Right ventricle myocardium superior (tissue), 1 donor: ENCODE measurements at regions not wholly inside any gene's neighbourhood (a gene's known extent, or its start where the extent isn't known, plus 50 kb on each side); places are given as distances from the start of the nearest gene placed in this dataset.

Experiments used
- ATAC-seq: fragments of 200-7000 bp; cut with Tn5 transposase; one replicate; pipeline ENCODE4 v1.9.1; 2020; ENCODE audit warnings: mild to moderate bottlenecking; ENCODE audit not compliant: poor library complexity
- DNase-seq: peaks from one replicate; pipeline ENCODE4 v3.0.0-alpha.2; 2020
- intact Hi-C: fragments of 100-400 bp; cut with DNase I; formaldehyde crosslinking; loops from one replicate; pipeline ENCODE4 v1.11.2; 2022
- donor health status: DM: no; HTN: yes; CAD: no; lungs with severe emphysema.

DNA sequence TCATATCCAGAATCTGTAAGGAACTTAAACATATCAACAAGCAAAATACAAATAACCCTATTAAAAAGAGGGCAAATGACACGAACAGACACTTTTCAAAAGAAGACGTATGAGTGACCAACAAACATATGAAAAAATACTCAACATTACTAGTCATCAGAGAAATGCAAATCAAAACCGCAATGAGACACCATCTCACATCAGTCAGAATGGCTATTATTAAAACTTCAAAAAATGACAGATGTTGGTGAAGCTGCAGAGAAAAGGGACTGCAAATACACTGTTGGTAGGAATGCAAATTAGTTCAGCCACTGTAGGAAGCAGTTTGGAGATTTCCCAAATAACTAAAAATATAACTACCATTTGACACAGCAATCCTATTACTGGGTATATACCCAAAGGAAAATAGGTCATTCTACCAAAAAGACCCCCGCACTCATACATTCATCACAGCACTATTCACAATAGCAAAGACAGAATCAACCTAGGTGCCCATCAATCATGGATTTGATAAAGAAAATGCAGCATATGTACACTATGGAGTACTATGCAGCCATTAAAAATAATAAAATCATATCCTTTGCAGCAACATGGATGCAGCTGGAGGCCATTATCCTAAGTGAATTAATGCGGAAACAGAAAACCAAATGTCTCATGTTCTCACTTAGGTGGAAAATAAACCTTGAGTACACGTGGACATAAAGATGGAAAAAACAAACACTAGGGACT is 230.1 kb upstream of the RAB4A start:
- ATAC-seq (no peak), DNase-seq (no peak)
- intact Hi-C loops = no loop called here

- no peak for DNase-seq
- intact Hi-C loops = no loop called here
- ATAC-seq = no peak
Observed at GRCh38 chr1:229041946-229042345, 229.0 kb upstream of the RAB4A start.

DNA sequence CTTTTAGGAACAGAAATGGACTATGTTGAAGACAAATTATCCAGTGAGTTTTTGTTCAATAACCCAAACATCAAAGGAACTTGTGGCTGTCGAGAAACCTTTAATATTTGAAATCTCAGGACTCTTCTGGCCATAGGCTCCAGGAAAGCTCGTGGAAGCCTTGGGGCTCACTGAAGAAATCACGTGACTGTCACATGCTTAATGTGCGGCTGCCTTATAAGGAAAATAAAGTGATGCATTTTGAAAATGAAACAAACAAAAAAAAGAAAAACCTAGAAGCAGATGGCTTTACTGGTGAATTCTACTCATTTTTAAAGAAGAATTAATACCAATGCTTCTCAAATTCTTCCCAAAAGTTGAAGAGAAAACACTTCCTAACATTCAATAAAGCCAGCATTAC is 228.4 kb upstream of the RAB4A start:
- intact Hi-C loops = no loop called here
- no peak for ATAC-seq

GRCh38 chr1:229043115-229043514 is 227.8 kb upstream of the RAB4A start:
- DNase-seq (no peak), ATAC-seq (peak; percentile 41)
- intact Hi-C loops = no loop called here

More for the DNA sequence above, 228.4 kb upstream of the RAB4A start:
- DNase-seq = no peak

- intact Hi-C loops = no loop called here
- ATAC-seq (peak; percentile 64), DNase-seq (no peak)
Observed at GRCh38 chr1:229046251-229046853, 224.6 kb upstream of the RAB4A start.

DNA sequence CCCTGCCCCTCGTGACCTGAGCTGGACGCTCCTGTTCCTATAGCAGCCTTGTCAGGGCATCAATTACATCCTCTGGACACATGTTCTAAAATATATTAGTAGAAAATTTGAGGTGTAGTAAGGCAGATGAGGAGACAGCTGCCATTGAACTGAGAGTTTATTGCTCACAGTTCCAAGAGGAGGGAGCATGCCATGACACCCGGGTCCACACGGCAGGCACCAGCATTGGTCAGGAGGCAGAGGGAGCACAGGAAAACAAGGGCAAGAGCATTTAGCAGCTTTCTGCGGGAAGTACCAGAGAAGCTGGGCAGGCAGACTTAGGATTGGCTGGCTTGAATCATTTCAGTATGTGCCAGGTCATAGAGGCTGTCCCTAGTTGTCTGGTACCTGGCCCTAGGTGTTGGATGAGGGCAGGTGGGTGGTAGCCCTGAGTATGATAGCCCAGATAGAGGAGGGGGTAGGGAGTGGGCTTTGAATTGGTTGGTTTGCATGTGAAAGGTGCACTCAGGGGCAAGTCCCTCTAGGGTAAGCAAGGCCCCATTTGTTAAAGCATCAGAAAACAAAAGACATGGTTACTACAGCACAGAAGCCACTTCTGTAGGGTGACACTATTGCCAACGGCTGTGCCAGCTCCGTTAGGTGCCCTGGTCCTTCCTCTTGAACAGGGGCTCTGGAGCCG is 223.6 kb upstream of the RAB4A start:
- DNase-seq (no peak), ATAC-seq (no peak)
- intact Hi-C loops = no loop called here

DNA sequence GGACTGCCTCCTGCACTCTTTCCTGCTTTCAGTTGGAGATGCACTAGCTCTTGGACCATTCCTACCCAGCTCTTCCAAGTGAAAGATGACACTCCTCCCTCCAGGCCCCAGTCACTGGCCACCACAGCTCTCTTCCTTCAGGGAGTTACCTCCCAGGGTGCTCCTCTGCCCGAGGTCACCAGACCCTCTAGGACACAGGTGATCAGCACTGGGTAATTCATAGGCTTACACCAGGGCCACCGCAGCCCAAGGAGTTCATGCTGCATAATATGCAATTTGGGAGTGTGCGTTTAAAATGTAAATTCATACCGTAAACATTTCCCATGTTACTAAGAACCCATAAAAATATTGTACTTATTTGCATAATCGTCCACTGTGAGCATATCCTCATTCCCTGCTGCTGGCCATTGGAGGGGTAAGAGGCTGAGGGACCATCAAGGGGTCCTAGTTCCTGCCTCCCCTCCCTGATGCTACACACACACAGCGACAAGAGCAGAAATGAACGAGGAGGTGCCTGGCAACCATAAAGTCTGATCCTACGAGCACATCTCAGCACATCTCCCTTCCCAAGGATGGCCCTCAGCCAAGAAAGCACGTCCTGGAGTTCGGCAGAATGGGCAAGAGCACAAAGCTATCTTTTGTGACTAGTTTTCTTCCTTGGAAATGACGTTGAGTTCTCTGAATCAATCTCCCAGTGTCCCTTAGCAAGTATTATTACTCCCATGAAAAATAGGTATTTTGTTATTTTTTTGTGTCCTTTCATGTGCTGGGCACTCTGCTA is 222.9 kb upstream of the RAB4A start:
- no peak for DNase-seq
- no peak for ATAC-seq
- intact Hi-C loops = no loop called here

GRCh38 chr1:229048896-229049295 is 222.0 kb upstream of the RAB4A start:
- DNase-seq (no peak), ATAC-seq (no peak)
- intact Hi-C loops = no loop called here

- DNase-seq = no peak
- intact Hi-C loops = no loop called here
- ATAC-seq = no peak
Observed at GRCh38 chr1:229056046-229056445, 214.9 kb upstream of the RAB4A start.

- intact Hi-C loops = no loop called here
- no peak for ATAC-seq
- no peak for DNase-seq
Observed at GRCh38 chr1:229058111-229058561, 212.8 kb upstream of the RAB4A start.

DNA sequence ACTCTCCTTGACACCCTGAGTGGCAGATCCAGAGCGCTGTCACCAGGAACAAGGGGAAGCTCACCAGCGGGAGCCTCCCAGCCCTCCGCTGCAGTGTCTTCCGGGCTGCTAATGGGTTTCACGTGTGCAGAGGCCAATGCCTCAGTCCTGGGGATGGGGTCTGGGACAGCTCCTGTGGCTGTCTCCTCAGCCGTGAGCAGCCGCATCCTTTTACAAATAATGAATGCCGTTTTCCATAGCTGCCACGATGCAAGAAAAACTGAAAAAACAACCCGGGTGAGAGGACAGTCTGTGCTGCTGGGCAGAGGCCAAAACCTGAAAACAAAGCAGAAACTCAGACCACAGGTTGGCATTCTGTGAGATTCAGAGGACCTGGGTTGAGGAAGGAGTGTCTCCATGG is 212.2 kb upstream of the RAB4A start:
- DNase-seq (no peak), ATAC-seq (no peak)
- intact Hi-C loops = no loop called here

DNA sequence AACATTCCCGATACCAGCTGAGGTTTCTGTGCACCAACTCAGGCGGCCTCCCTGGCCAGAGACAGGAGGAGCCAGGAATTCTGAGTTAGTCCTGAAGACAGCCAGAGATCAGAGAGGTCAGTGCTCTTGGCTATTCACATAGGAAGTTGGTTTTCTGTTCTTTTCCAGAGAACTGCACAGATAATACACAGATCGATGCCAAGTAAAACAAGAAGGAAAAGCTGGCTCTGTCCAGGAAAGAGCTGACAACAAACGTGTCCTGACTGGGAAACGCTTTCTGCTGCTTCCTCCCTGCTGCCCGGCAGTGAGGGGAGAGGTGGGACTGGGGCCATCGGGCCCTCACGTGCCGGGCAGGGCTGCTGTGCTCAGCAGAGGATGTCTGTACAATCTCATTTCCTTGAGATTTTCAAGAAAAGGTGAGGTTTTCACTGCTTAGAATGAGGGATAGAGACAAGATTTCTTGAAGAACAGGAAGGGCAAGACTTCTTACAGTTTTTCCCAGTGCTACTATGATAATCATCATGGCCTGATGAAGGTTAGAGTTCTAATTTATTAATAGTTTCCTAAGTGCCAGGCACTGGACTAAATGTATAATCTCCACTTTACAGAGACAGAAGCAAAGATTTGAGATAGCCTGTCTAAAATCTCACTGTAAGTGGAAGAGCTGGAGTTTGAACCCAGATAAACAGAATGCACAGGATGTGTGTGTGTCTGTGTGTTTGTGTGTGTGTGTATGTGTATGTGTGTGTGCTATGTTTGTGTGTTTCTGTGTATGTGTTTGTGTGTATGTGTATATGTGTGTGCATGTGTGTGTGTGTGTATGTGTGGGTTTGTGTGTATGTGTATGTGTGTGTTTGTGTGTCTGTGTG is 211.0 kb upstream of the RAB4A start:
- intact Hi-C loops = no loop called here
- ATAC-seq (peak; percentile 78), DNase-seq (peak; percentile 68)

GRCh38 chr1:229062135-229062534 is 208.8 kb upstream of the RAB4A start:
- ATAC-seq (peak; percentile 69), DNase-seq (peak; percentile 77)
- intact Hi-C loops = no loop called here

DNA sequence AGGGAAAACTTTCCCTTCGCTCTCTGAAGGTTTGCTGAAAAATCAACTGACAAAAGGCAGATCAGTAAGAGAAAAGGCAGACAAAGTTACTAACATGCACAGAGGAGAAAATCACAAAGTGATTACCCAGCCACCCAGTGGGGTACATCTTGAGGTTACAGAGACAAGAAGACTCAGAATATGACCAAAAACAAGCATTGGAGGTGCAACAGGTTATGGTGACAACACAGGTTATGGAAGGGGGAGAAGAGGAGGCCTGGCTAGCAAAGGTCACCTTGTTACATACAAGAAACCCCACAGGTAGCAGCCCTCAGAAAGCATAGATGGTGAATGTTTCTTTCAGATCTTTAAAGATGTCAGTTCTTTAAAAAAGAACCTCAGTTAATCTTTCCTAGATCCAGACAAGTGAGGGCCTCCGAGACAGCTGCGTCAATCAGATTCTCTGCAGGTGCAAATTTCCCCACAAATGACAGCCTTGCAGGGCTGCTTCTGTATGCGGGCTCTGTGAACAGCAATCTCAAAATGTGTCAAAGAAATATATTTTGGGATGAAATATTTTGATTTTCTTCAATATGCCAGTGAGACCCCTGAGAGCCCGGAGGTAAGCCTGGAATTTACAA is 207.6 kb upstream of the RAB4A start:
- ATAC-seq = no peak
- intact Hi-C loops = no loop called here
- DNase-seq = no peak

GRCh38 chr1:229064320-229065168 is 206.4 kb upstream of the RAB4A start:
- DNase-seq = no peak
- intact Hi-C loops = no loop called here

GRCh38 chr1:229065613-229066012 is 205.3 kb upstream of the RAB4A start:
- DNase-seq (no peak), ATAC-seq (no peak)
- intact Hi-C loops = no loop called here

More at GRCh38 chr1:229064320-229065168, 206.4 kb upstream of the RAB4A start:
- no peak for ATAC-seq

DNA sequence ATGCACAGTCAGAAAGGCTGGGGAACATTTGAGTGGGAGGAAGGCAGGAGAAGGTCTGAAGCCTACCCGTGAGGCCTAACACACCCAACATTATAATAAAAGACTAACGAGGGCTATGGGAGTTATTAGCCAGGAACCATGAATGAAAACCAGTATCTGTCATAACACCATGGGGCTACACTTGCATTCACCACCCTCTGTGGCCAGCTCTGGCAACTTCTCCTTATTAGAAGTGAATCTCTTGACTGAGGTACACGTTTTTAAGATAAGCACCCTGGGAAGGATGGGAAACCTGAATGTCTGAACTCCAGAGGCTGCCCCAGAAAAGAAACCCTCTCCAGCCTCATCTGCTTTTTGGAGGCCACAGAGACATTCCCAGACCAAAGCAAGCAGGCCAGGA is 204.3 kb upstream of the RAB4A start:
- DNase-seq (no peak), ATAC-seq (no peak)
- intact Hi-C loops = no loop called here
